ENCODE measurements at regions not wholly inside any gene's neighbourhood (a gene's known extent, or its start where the extent isn't known, plus 50 kb on each side); places are given as distances from the start of the nearest gene placed in this dataset.

- H3K9ac ChIP-seq (ENCODE audit: low read length): no peak overlapping the region
- no peak overlapping the region for H3K4me3 ChIP-seq (ENCODE audit: low read length)
- TF ChIP-seq CTCF (IDR thresholded peaks at IDR 0.05; ENCODE audit: low read depth, low read length): no peak
- no peak for TF ChIP-seq EZH2phosphoT487 (IDR thresholded peaks at IDR 0.05; ENCODE audit: low read depth)
- H3K9me3 ChIP-seq (ENCODE audit: insufficient read depth, low read length): no peaks in the 10 kb centered on the region
- H3K36me3 ChIP-seq (replicated peaks; ENCODE audit: low read depth, low read length): no peaks in the 10 kb centered on the region
- no peaks in the 10 kb centered on the region for H3K4me1 ChIP-seq (ENCODE audit: low read length)
- no peak overlapping the region for H2AFZ ChIP-seq (ENCODE audit: low read depth, low read length)
- H3K4me2 ChIP-seq (ENCODE audit: low read length): no peak overlapping the region
- no peak overlapping the region for H3K27ac ChIP-seq (ENCODE audit: low read length)
- H3K27me3 ChIP-seq (ENCODE audit: low read depth, low read length): no peaks in the 10 kb centered on the region
- no peaks in the 10 kb centered on the region for H4K20me1 ChIP-seq (ENCODE audit: insufficient read depth, low read length)
- H3K79me2 ChIP-seq (ENCODE audit: low read length): no peaks in the 10 kb centered on the region
Observed at GRCh38 chr5:61732369-61732768, 400.3 kb downstream of the ZSWIM6 start.

GRCh38 chr5:61732796-61733195, 400.7 kb downstream of the ZSWIM6 start:
- Histone ChIP-seq H3K36me3 (replicated peaks; ENCODE audit: low read depth, low read length) (no peaks in the 10 kb centered on the region), H3K27ac (ENCODE audit: low read length) (no peak overlapping the region), H3K9ac (ENCODE audit: low read length) (no peak overlapping the region), H3K9me3 (ENCODE audit: insufficient read depth, low read length) (no peaks in the 10 kb centered on the region), H4K20me1 (ENCODE audit: insufficient read depth, low read length) (no peaks in the 10 kb centered on the region), H3K79me2 (ENCODE audit: low read length) (no peaks in the 10 kb centered on the region), H2AFZ (ENCODE audit: low read depth, low read length) (no peak overlapping the region), H3K4me2 (ENCODE audit: low read length) (no peak overlapping the region), H3K27me3 (ENCODE audit: low read depth, low read length) (no peaks in the 10 kb centered on the region), H3K4me1 (ENCODE audit: low read length) (no peaks in the 10 kb centered on the region), H3K4me3 (ENCODE audit: low read length) (no peak overlapping the region)
- TF ChIP-seq EZH2phosphoT487 (IDR thresholded peaks at IDR 0.05; ENCODE audit: low read depth) (no peak), CTCF (IDR thresholded peaks at IDR 0.05; ENCODE audit: low read depth, low read length) (no peak)

- Histone ChIP-seq H3K9ac (ENCODE audit: low read length) (no peak overlapping the region), H2AFZ (ENCODE audit: low read depth, low read length) (no peak overlapping the region), H3K27ac (ENCODE audit: low read length) (no peak overlapping the region), H4K20me1 (ENCODE audit: insufficient read depth, low read length) (no peaks in the 10 kb centered on the region), H3K27me3 (ENCODE audit: low read depth, low read length) (no peaks in the 10 kb centered on the region), H3K79me2 (ENCODE audit: low read length) (no peaks in the 10 kb centered on the region), H3K4me1 (ENCODE audit: low read length) (no peaks in the 10 kb centered on the region), H3K36me3 (replicated peaks; ENCODE audit: low read depth, low read length) (no peaks in the 10 kb centered on the region), H3K4me2 (ENCODE audit: low read length) (no peak overlapping the region), H3K9me3 (ENCODE audit: insufficient read depth, low read length) (no peaks in the 10 kb centered on the region), H3K4me3 (ENCODE audit: low read length) (no peak overlapping the region)
- no peak for TF ChIP-seq CTCF (IDR thresholded peaks at IDR 0.05; ENCODE audit: low read depth, low read length)
- no peak for TF ChIP-seq EZH2phosphoT487 (IDR thresholded peaks at IDR 0.05; ENCODE audit: low read depth)
Observed at GRCh38 chr5:61734001-61734400, 401.9 kb downstream of the ZSWIM6 start.

GRCh38 chr5:61734966-61735365, 402.9 kb downstream of the ZSWIM6 start:
- Histone ChIP-seq H3K9ac (ENCODE audit: low read length) (no peak overlapping the region), H3K36me3 (replicated peaks; ENCODE audit: low read depth, low read length) (no peaks in the 10 kb centered on the region), H4K20me1 (ENCODE audit: insufficient read depth, low read length) (no peaks in the 10 kb centered on the region), H3K4me1 (ENCODE audit: low read length) (no peaks in the 10 kb centered on the region), H3K9me3 (ENCODE audit: insufficient read depth, low read length) (no peaks in the 10 kb centered on the region), H3K4me3 (ENCODE audit: low read length) (no peak overlapping the region), H3K27ac (ENCODE audit: low read length) (no peak overlapping the region), H3K4me2 (ENCODE audit: low read length) (no peak overlapping the region), H3K79me2 (ENCODE audit: low read length) (no peaks in the 10 kb centered on the region), H2AFZ (ENCODE audit: low read depth, low read length) (no peak overlapping the region), H3K27me3 (ENCODE audit: low read depth, low read length) (no peaks in the 10 kb centered on the region)
- TF ChIP-seq CTCF (IDR thresholded peaks at IDR 0.05; ENCODE audit: low read depth, low read length): no peak

Measured in OCI-LY3 (cell line).